Astrocyte of the cerebellum (primary cell): ENCODE measurements at regions not wholly inside any gene's neighbourhood (a gene's known extent, or its start where the extent isn't known, plus 50 kb on each side); places are given as distances from the start of the nearest gene placed in this dataset.

Source experiments
- DNase-seq: peaks from one replicate; pipeline ENCODE4 v3.0.0-alpha.2; 2011; ENCODE audit warnings: low read depth
- H3K4me3 ChIP-seq: 2 replicates; pipeline ENCODE4 v1.5.1; 2011; ENCODE audit warnings: mild to moderate bottlenecking, low read depth, low read length, moderate library complexity
- in situ Hi-C: cut with HindIII; loops from 2 replicates; pipeline ENCODE4 v1.10.0; 2017; ENCODE audit warnings: low sequenced_read_pairs
- TF ChIP-seq, protein P1 (sequence below): IDR thresholded peaks from 2 replicates; pipeline ENCODE4 v1.5.1; 2012; ENCODE audit warnings: low read length, low read depth, moderate library complexity, mild to moderate bottlenecking; ENCODE audit errors: missing control alignments

DNA sequence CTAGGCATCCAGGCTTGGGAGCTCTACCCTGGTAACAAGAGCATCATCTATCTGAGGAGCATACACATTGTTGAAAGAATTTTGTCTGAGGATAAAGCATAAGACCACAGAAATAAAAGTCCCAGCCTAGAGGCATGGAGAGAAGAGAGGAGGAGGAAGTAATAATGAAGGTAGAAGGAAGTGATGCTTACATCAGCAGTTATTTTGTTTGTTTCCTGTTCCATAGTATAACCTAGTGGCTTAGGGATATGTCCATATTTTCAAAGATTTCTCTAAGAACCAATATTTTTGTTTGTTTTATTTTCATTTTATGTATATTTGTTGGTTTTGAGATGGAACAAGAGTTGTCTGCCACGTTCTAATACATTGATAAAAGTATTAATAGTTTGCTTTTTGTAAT, 407.4 kb upstream of the SETBP1 start:
- DNase-seq = no peak
- TF ChIP-seq, protein P1, sequence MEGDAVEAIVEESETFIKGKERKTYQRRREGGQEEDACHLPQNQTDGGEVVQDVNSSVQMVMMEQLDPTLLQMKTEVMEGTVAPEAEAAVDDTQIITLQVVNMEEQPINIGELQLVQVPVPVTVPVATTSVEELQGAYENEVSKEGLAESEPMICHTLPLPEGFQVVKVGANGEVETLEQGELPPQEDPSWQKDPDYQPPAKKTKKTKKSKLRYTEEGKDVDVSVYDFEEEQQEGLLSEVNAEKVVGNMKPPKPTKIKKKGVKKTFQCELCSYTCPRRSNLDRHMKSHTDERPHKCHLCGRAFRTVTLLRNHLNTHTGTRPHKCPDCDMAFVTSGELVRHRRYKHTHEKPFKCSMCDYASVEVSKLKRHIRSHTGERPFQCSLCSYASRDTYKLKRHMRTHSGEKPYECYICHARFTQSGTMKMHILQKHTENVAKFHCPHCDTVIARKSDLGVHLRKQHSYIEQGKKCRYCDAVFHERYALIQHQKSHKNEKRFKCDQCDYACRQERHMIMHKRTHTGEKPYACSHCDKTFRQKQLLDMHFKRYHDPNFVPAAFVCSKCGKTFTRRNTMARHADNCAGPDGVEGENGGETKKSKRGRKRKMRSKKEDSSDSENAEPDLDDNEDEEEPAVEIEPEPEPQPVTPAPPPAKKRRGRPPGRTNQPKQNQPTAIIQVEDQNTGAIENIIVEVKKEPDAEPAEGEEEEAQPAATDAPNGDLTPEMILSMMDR = no peak
- in situ Hi-C loops = no loop called here
- no peak overlapping the region for H3K4me3 ChIP-seq

DNA sequence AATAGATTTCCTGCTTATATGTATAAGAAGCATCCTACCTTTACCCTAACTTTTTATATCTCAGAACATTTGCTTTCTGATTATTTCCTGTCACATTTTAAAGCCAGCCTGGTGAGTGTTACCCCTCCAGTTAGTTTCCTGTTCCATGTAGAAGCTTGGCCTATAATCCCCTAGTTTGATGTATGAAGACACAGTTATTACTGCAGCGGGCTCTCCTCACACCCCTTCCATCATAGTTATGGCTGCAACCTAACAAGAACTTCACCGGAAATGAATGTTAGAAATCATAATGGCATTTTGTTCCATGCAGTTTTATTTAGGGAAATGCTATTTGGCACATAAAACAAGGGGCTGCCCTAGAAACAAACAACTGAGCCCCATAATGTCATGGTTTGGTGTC, 400.2 kb upstream of the SETBP1 start:
- no peak overlapping the region for H3K4me3 ChIP-seq
- in situ Hi-C loops = no loop called here
- no peak for DNase-seq
- TF ChIP-seq, protein P1 = no peak

DNA sequence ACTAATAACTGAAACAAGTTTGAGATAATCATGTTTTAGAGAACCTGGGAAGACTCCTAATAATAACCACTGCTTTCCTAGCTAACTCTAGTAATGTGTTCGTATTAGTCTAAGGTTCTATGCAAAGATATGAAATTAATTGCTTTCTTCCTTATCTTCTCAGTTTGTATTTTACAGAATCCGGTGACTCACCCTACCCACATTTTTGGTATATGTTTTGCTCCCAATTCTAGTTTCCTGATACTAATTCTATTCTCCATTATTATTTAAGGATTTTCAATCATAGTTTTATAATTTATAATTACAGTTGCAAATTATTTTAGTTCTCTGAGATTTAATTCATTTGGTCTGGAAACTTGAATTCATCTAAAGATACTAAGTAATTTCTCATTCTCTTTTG, 394.6 kb upstream of the SETBP1 start:
- no peak for DNase-seq
- no peak overlapping the region for H3K4me3 ChIP-seq
- TF ChIP-seq, protein P1 = no peak
- in situ Hi-C loops = no loop called here

DNA sequence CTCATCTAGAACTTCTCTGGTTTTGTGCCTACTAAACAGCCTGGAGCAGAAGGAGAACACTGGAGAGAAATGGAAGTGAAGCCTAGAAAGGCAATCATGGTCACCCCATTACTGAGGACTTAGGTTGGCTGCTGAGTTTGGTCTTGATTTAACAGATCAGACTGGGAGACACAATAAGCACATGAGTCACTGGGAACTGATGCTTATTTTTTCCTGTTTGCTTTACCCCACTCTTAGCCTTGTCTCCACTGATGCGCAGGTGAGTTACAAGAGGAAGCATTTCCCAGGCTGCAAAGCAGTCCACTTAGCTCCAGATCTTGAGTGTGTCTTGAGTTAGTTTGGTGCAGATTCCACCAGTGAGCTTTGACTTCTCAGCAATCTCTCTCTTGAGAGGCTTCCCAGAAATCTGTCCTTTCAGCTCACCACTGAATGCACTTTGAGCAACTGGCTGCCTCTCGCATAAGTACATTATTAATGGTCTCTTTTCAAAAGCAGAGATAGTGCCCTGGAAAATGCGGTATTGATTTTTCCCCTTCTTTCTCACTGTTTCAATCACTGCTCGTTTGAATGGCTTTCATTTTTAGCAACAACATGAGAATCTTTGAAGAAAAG, 390.2 kb upstream of the SETBP1 start:
- DNase-seq = no peak
- in situ Hi-C loops = no loop called here
- no peak overlapping the region for H3K4me3 ChIP-seq
- TF ChIP-seq, protein P1 = no peak

DNA sequence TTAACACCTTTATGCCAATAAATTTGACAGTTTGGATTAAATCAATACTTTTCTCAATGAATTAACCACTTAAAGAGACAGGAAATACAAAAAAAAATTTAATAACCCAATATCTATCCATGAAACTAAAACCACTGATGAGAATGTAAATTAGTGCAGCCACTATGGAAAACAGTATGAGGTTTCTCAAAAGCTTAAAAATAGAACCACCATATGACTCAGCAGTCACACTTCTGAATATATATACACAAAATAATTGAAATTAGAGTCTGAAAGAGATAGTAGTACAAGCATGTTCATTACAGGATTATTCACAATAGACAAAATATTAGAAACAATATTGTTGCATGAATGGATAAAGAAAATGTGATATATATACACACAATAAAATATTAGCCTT, 382.1 kb upstream of the SETBP1 start:
- no peak for DNase-seq
- in situ Hi-C loops = no loop called here
- no peak overlapping the region for H3K4me3 ChIP-seq
- TF ChIP-seq, protein P1 = no peak

DNA sequence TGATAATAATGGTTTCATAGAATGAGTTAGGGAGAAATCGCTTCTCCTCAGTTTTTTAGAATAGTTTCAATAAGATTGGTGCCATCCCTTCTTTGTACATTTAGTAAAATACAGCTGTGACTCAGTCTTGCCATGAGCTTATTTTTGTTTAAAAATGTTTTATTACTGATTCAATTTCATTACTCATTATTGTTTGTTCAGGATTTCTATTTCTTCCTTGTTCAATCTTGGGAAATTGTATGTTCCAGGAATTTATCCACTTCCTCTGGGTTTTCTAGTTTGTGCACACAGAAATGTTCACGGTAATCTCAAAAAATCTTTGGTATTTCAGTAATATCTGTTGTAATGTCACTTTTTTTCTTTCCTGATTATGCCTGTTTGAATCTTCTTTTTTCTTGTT, 371.5 kb upstream of the SETBP1 start:
- TF ChIP-seq, protein P1 = no peak
- H3K4me3 ChIP-seq = no peak overlapping the region
- in situ Hi-C loops = no loop called here
- DNase-seq = peak; percentile 5
